Activated naive CD4-positive, alpha-beta T cell treated with anti-CD3 and anti-CD28 coated beads for 36 hours (primary cell): ENCODE measurements at regions not wholly inside any gene's neighbourhood (a gene's known extent, or its start where the extent isn't known, plus 50 kb on each side); places are given as distances from the start of the nearest gene placed in this dataset.
"Not testable (repeated sequence)": the region's sequence is repeated elsewhere in the genome, so short reads cannot be mapped to it uniquely, and the experiment has no call there.

Experiments
- CTCF ChIA-PET: fragments of 350-600 bp; sonication (Branson Sonifier 250); formaldehyde crosslinking; loops from one replicate; lab custom pipeline; 2021; ENCODE audit warnings: antibody characterized with exemption; lab: Charles Lee
- DNase-seq: peaks from one replicate; pipeline ENCODE4 v3.0.0-alpha.2; 2020
- H3K27ac Mint-ChIP-seq: one replicate; pipeline ENCODE4 v1.8.0; 2021; ENCODE audit warnings: mild to moderate bottlenecking, mixed read lengths
- H3K27me3 Mint-ChIP-seq: one replicate; pipeline ENCODE4 v1.8.0; 2021; ENCODE audit warnings: low read depth, mixed read lengths
- H3K36me3 Mint-ChIP-seq: one replicate; pipeline ENCODE4 v1.8.0; 2021; ENCODE audit warnings: low read depth, mixed read lengths
- H3K4me1 Mint-ChIP-seq: one replicate; pipeline ENCODE4 v1.8.0; 2021; ENCODE audit warnings: low read depth, mixed read lengths
- H3K4me3 Mint-ChIP-seq: one replicate; pipeline ENCODE4 v1.8.0; 2021; ENCODE audit warnings: mild to moderate bottlenecking, moderate library complexity, mixed read lengths
- H3K9me3 Mint-ChIP-seq: one replicate; pipeline ENCODE4 v1.8.0; 2021; ENCODE audit warnings: mixed read lengths
- intact Hi-C: fragments of 100-400 bp; cut with micrococcal nuclease; formaldehyde crosslinking; loops from one replicate; pipeline ENCODE4 v1.15.1; 2023

GRCh38 chr2:38243186-38243880 lies 133.7 kb downstream of the ATL2 start:
- intact Hi-C loops = no loop called here
- DNase-seq = no peak
- Mint-ChIP-seq H3K27me3 (no peaks in the 10 kb centered on the region), H3K9me3 (no peaks in the 10 kb centered on the region), H3K27ac (no peak overlapping the region), H3K4me1 (no peaks in the 10 kb centered on the region), H3K36me3 (no peaks in the 10 kb centered on the region), H3K4me3 (no peak overlapping the region)
- CTCF ChIA-PET = no interaction called here

DNA sequence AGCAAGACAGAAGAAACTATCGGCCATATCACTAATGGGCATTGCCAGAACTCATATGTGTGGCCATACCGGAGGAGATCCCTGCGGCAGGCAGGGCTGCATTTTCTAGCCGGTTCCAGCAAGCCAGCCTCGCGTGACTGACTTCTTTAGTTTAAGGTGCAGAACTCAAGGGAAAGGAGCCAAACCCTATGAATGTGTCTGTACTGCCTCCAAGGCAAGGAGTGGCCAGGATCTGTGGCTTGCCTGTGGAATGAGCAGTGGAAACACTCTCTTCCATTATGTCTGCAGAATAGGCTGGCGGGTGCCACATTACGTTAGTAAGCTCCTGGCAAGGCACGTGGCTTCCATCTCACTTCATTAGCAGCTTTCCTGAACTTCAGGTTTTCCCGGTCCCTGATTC lies 137.6 kb downstream of the ATL2 start:
- Mint-ChIP-seq H3K4me3 (no peak overlapping the region), H3K9me3 (no peaks in the 10 kb centered on the region), H3K36me3 (no peaks in the 10 kb centered on the region), H3K4me1 (no peaks in the 10 kb centered on the region), H3K27me3 (peaks cover 2% of the 10 kb centered on the region), H3K27ac (no peak overlapping the region)
- DNase-seq = no peak
- intact Hi-C loops = no loop called here
- CTCF ChIA-PET = interaction anchor here (0.6 kb wide), 1 partner anchor 60 kb away, joined by 3 read pairs; no protein-coding TSS in a partner anchor

DNA sequence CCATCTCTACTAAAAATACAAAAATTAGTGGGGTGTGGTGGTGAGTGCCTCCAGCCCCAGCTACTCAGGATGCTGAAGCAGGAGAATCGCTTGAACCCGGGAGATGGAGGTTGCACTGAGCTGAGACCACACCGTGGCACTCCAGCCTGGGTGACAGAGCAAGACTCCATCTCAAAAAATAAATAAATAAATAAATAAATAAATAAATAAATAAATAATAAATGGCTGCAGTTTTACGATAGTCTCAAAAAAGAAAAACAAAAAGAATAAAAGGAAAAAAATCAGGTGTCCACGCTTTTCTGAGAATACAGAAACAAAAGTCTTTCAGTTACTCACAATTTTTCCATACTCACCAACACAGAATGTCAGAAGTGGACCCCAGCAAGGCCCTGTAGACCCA lies 138.4 kb downstream of the ATL2 start:
- H3K4me3 Mint-ChIP-seq, CTCF ChIA-PET, intact Hi-C loops: not testable (repeated sequence)

GRCh38 chr2:38237311-38237710 lies 139.8 kb downstream of the ATL2 start:
- Mint-ChIP-seq H3K4me3 (no peak overlapping the region), H3K27ac (no peak overlapping the region), H3K9me3 (no peaks in the 10 kb centered on the region), H3K4me1 (no peaks in the 10 kb centered on the region), H3K27me3 (peaks cover 4% of the 10 kb centered on the region), H3K36me3 (no peaks in the 10 kb centered on the region)
- intact Hi-C loops = no loop called here
- no peak for DNase-seq
- CTCF ChIA-PET = interaction anchor here (0.6 kb wide), 1 partner anchor 37 kb away, joined by 3 read pairs; no protein-coding TSS in a partner anchor

More for the DNA sequence above, 138.4 kb downstream of the ATL2 start:
- H3K27ac Mint-ChIP-seq, H3K9me3 Mint-ChIP-seq, H3K36me3 Mint-ChIP-seq, DNase-seq, H3K4me1 Mint-ChIP-seq, H3K27me3 Mint-ChIP-seq: not testable (repeated sequence)

- H3K9me3 Mint-ChIP-seq = no peaks in the 10 kb centered on the region
- CTCF ChIA-PET = no interaction called here
- no peak overlapping the region for H3K27ac Mint-ChIP-seq
- intact Hi-C loops = no loop called here
- H3K27me3 Mint-ChIP-seq = peaks cover 4% of the 10 kb centered on the region
- H3K36me3 Mint-ChIP-seq = no peaks in the 10 kb centered on the region
- no peak for DNase-seq
- H3K4me3 Mint-ChIP-seq = no peak overlapping the region
- no peaks in the 10 kb centered on the region for H3K4me1 Mint-ChIP-seq
Measured at GRCh38 chr2:38233231-38233983, 143.7 kb downstream of the ATL2 start.

DNA sequence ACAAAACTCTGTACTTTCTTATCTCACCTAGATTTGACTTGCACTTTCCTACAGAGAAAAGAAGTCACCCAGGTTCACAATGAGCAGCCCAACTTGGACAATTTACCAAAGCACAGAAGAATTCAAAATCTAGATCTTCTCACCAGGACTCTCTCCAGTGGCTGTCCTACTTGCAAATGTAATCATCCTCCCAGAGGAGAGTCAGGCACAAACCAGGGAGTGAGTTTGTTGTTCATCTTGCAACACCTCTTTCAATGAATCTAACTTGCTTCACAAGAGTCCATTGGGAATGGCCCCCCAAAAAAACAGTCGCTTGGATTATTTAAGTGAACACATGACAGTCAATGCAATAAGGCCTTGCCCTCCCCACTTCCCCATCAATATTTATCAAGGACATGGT lies 144.6 kb downstream of the ATL2 start:
- intact Hi-C loops = no loop called here
- Mint-ChIP-seq H3K4me3 (no peak overlapping the region), H3K4me1 (no peaks in the 10 kb centered on the region), H3K36me3 (no peaks in the 10 kb centered on the region), H3K27me3 (peaks cover 4% of the 10 kb centered on the region), H3K9me3 (no peaks in the 10 kb centered on the region), H3K27ac (no peak overlapping the region)
- no peak for DNase-seq
- CTCF ChIA-PET = no interaction called here

DNA sequence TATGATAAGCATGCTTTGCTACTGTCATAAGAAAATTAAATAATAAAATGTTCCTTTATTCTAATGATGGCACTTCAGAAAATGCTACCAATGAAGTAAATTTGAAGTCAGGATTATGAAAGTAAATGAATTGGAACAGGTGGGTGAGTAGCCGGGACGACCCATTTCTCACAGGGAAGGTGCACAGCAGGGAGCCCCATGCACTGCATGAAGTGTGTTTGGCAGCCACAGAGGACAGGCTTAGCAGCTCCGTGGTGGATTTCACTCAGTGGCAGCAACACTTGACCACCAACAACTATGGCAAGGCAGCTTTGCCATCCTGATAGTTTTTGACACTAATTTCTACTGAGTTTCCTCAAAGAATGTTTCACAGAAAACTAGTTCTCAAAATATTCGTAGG lies 146.3 kb downstream of the ATL2 start:
- Mint-ChIP-seq H3K36me3 (no peaks in the 10 kb centered on the region), H3K4me1 (no peaks in the 10 kb centered on the region), H3K4me3 (no peak overlapping the region), H3K9me3 (no peaks in the 10 kb centered on the region), H3K27ac (no peak overlapping the region), H3K27me3 (peaks cover 7% of the 10 kb centered on the region)
- DNase-seq = no peak
- CTCF ChIA-PET = interaction anchor here (0.8 kb wide), 1 partner anchor 44 kb away, joined by 3 read pairs; no protein-coding TSS in a partner anchor
- intact Hi-C loops = no loop called here

DNA sequence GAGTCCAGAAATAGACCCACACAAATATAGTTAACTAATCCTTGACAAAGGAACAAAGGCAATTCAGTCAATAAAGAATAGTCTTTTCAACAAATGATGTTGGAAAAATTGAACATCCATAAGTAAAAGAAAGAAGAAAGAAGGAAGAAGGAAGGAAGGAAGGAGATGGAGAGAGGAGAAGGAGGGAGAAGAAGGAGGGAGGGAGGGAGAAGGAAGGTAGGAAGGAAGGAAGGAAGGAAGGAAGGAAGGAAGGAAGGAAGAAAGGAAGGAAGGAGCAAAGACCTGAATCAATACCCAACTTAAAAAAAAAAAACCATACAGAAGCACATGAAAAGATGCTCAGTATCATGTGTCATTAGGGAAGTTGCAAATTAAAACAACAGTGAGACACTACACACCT lies 148.3 kb downstream of the ATL2 start:
- no peak overlapping the region for H3K4me3 Mint-ChIP-seq
- H3K4me1 Mint-ChIP-seq = no peaks in the 10 kb centered on the region
- intact Hi-C loops = no loop called here
- H3K9me3 Mint-ChIP-seq = no peaks in the 10 kb centered on the region
- no peak for DNase-seq
- CTCF ChIA-PET = no interaction called here
- no peak overlapping the region for H3K27ac Mint-ChIP-seq
- H3K36me3 Mint-ChIP-seq = no peaks in the 10 kb centered on the region
- H3K27me3 Mint-ChIP-seq = peaks cover 24% of the 10 kb centered on the region

- CTCF ChIA-PET = no interaction called here
- no peaks in the 10 kb centered on the region for H3K4me1 Mint-ChIP-seq
- H3K27ac Mint-ChIP-seq = no peak overlapping the region
- no peaks in the 10 kb centered on the region for H3K36me3 Mint-ChIP-seq
- intact Hi-C loops = no loop called here
- H3K27me3 Mint-ChIP-seq = peaks cover 30% of the 10 kb centered on the region
- no peak overlapping the region for H3K4me3 Mint-ChIP-seq
- no peaks in the 10 kb centered on the region for H3K9me3 Mint-ChIP-seq
- DNase-seq = no peak
Measured at GRCh38 chr2:38224821-38225437, 149.0 kb upstream of the CYP1B1 start.

- Mint-ChIP-seq H3K4me3 (no peak overlapping the region), H3K27ac (no peak overlapping the region), H3K4me1 (no peaks in the 10 kb centered on the region), H3K27me3 (peaks cover 30% of the 10 kb centered on the region), H3K36me3 (no peaks in the 10 kb centered on the region), H3K9me3 (no peaks in the 10 kb centered on the region)
- CTCF ChIA-PET = no interaction called here
- intact Hi-C loops = no loop called here
- DNase-seq = no peak
Measured at GRCh38 chr2:38224181-38224580, 148.2 kb upstream of the CYP1B1 start.

GRCh38 chr2:38223256-38223655 lies 147.3 kb upstream of the CYP1B1 start:
- DNase-seq = no peak
- intact Hi-C loops = no loop called here
- no peak overlapping the region for H3K27ac Mint-ChIP-seq
- no peak overlapping the region for H3K4me3 Mint-ChIP-seq
- H3K9me3 Mint-ChIP-seq = no peaks in the 10 kb centered on the region
- no peaks in the 10 kb centered on the region for H3K4me1 Mint-ChIP-seq
- CTCF ChIA-PET = no interaction called here
- H3K27me3 Mint-ChIP-seq = peaks cover 30% of the 10 kb centered on the region
- H3K36me3 Mint-ChIP-seq = no peaks in the 10 kb centered on the region

GRCh38 chr2:38220164-38220563 lies 144.2 kb upstream of the CYP1B1 start:
- no peak overlapping the region for H3K4me3 Mint-ChIP-seq
- H3K27ac Mint-ChIP-seq = no peak overlapping the region
- no peaks in the 10 kb centered on the region for H3K9me3 Mint-ChIP-seq
- peaks cover 22% of the 10 kb centered on the region for H3K27me3 Mint-ChIP-seq
- no peak for DNase-seq
- H3K36me3 Mint-ChIP-seq = no peaks in the 10 kb centered on the region
- CTCF ChIA-PET = no interaction called here
- no peaks in the 10 kb centered on the region for H3K4me1 Mint-ChIP-seq
- intact Hi-C loops = no loop called here
